ENCODE measurements at regions not wholly inside any gene's neighbourhood (a gene's known extent, or its start where the extent isn't known, plus 50 kb on each side); places are given as distances from the start of the nearest gene placed in this dataset.

DNA sequence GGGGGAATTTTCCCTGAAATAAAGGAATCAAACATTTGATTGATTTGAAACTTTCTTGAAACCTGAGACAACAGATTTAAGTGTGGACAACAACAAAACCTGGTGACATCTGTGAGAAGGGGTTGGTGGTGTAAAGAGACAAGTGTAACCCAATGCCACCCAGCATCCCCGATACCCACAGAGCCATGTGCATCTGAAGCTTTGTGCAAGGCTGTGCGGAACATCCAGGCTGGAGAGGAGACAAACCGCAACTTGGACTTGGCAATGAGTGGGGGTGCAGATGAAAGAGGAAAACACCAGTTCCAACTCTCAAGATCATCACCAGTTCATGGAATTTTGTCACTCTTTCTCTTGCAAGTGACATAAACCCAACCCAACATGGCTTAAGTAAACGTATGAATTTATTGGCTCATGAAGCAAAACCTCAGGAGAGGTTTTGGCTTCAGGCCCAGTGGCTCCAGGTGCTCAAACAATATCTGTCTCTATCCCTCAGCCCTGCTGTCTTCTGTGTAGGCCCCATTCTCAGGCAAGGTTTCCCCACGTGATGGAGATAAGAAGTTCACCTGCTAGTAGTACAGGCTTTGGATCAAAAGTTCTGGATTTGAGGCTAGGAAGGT is 55.2 kb upstream of the NTF3 start:
- FAIRE-seq (no peak), DNase-seq (ENCODE audit: low spot score) (no peak)

DNA sequence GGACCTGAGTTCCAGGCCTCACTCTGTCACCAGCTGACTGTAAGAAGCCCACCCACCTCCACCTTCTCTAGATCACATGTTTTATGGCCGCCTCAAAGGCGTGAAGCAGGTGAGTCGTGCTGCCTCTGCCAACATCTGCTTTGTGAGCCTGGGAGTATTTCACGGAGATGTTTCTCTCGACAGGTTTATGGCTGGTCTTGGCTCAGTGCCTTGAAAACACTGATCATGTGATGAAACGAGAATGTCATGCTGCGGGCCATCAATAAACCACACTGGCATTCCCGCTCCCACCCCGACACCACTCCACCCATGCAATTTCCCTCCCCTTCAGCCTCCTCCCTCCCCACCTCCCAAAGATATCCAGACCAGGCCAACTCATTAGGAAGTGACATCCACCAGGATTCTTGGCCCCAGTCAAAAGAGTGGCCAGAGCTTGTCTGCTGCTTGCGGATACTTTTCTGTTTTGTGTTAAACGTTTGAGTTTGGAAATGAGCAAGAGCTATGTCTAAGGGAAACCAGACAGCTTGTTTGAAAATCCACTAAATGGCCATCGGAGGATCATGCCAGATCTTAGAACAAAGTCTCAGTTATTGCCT is 53.8 kb upstream of the NTF3 start:
- peak; percentile 14 for DNase-seq (ENCODE audit: low spot score)
- FAIRE-seq: no peak

DNA sequence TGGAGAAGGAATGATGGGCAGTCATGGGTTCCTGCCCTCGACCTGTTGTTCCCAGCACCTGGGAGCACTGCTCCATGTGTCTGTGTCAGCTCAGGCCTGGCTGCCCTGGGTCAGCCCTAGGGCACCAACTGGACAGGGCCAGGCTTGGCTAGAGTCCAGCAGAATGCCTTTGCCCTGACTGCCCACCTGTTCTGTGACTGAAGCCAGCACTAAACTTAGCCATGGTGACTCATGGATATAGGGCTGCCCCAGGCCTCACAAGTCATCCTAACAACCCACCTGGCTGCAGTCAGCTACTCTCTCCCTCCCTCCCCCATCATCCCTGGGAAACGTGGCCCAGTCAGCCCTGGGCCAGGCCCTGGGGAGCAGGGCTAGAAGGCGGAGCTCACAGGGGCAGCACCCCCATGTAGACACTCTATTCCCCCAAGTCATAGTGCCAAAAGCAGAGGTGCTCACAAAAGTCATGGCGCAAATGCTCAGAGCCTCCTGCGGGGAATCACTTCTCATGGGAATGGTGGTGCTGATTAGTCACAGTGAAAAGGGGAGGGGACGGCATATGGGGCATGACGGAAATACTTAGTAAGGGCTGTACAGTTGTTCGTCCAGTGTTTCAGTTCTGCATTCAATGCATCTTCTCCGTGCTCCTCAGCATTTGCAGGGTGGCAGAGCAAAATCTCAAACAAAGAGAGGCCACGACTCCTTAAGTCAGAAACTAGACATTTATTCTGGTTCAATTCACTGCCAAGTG is 52.0 kb upstream of the NTF3 start:
- FAIRE-seq: no peak
- DNase-seq (ENCODE audit: low spot score): peak; percentile 70

All from RCC 7860 (cell line).